Activated naive CD4-positive, alpha-beta T cell (primary cell): ENCODE measurements at regions not wholly inside any gene's neighbourhood (a gene's known extent, or its start where the extent isn't known, plus 50 kb on each side); places are given as distances from the start of the nearest gene placed in this dataset.

Experiments
- DNase-seq, 4 experiments: peaks; one replicate each; lab custom pipeline; 2025; lab: John Stamatoyannopoulos, UW

GRCh38 chr20:40540166-40540565 lies 148.9 kb downstream of the MAFB start:
- no peak for DNase-seq

- no peak for DNase-seq
Observed at GRCh38 chr20:40538131-40538530, 150.9 kb downstream of the MAFB start.

GRCh38 chr20:40536808-40537207 lies 152.2 kb downstream of the MAFB start:
- DNase-seq = no peak

GRCh38 chr20:40535816-40536215 lies 153.2 kb downstream of the MAFB start:
- DNase-seq = no peak

GRCh38 chr20:40532103-40532502 lies 156.9 kb downstream of the MAFB start:
- no peak for DNase-seq

GRCh38 chr20:40525351-40525750 lies 163.7 kb downstream of the MAFB start:
- DNase-seq = no peak

GRCh38 chr20:40524071-40524470 lies 165.0 kb downstream of the MAFB start:
- DNase-seq = no peak

GRCh38 chr20:40522405-40522804 lies 166.6 kb downstream of the MAFB start:
- DNase-seq = no peak

GRCh38 chr20:40521962-40522361 lies 167.1 kb downstream of the MAFB start:
- no peak for DNase-seq

- no peak for DNase-seq
Observed at GRCh38 chr20:40519918-40520317, 169.1 kb downstream of the MAFB start.

- no peak for DNase-seq
Observed at GRCh38 chr20:40512994-40513393, 176.0 kb downstream of the MAFB start.

GRCh38 chr20:40512591-40512990 lies 176.4 kb downstream of the MAFB start:
- no peak for DNase-seq

GRCh38 chr20:40511478-40511877 lies 177.6 kb downstream of the MAFB start:
- DNase-seq = no peak

GRCh38 chr20:40510622-40511021 lies 178.4 kb downstream of the MAFB start:
- DNase-seq = no peak

GRCh38 chr20:40508821-40509220 lies 180.2 kb downstream of the MAFB start:
- DNase-seq = no peak

- no peak for DNase-seq
Observed at GRCh38 chr20:40506537-40506939, 182.5 kb downstream of the MAFB start.

GRCh38 chr20:40503119-40503518 lies 185.9 kb downstream of the MAFB start:
- DNase-seq = no peak

GRCh38 chr20:40502576-40502975 lies 186.5 kb downstream of the MAFB start:
- DNase-seq = no peak

- no peak for DNase-seq
Observed at GRCh38 chr20:40499391-40499790, 189.6 kb downstream of the MAFB start.

GRCh38 chr20:40497899-40498691 lies 190.9 kb downstream of the MAFB start:
- DNase-seq = no peak

GRCh38 chr20:40495956-40496355 lies 193.1 kb downstream of the MAFB start:
- no peak for DNase-seq

GRCh38 chr20:40494248-40494647 lies 194.8 kb downstream of the MAFB start:
- DNase-seq = no peak

GRCh38 chr20:40493549-40493948 lies 195.5 kb downstream of the MAFB start:
- DNase-seq = no peak

- no peak for DNase-seq
Observed at GRCh38 chr20:40493071-40493470, 196.0 kb downstream of the MAFB start.
